ENCODE measurements at regions not wholly inside any gene's neighbourhood (a gene's known extent, or its start where the extent isn't known, plus 50 kb on each side); places are given as distances from the start of the nearest gene placed in this dataset.

DNA sequence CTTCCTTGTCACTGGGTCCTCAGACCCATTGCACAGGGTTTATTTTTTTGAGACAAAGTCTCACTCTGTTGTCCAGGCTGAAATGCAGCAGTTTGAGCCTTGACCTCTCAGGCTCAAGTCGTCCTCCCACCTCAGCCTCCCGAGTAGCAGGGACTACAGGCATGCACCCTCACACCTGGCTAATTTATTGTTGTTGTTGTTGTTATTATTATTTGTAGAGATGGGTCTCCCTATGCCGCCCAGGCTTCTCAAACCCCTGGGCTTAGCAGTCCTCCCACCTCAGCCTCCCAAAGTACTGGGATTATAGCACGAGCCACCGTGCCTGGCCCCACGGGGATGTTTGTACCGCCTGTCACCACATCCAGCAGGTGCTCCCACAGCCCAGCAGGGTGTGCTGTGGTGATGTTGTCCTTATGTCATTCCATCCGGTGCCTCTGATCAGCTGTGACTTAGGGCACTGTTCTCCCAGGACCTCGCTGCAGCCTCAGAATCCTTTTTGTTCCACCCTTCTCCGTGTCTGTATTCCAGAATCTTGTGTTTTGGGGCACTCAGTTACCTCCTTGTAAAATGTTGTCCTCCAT lies 182.3 kb downstream of the INO80D start:
- Histone ChIP-seq H3K27ac (ENCODE audit: low read depth in 1 of 2, low read length in 1 of 2) (no peak overlapping the region), H3K27me3 (ENCODE audit: control insufficient read depth in 2 of 2, insufficient read depth in 1 of 2, low read length in 1 of 2) (no peaks in the 10 kb centered on the region), H3K9me3 (ENCODE audit: control insufficient read depth in 2 of 2, insufficient read depth in 1 of 2, low read length in 1 of 2) (no peaks in the 10 kb centered on the region), H3K4me1 (ENCODE audit: control insufficient read depth in 2 of 2, insufficient read depth in 2 of 2, low read length in 2 of 2) (peaks cover 0 to 2% of the 10 kb centered on the region in 2 donors), H3K36me3 (ENCODE audit: control insufficient read depth in 2 of 2, insufficient read depth in 2 of 2, low read length in 1 of 2) (no peaks in the 10 kb centered on the region), H3K4me3 (ENCODE audit: low read length in 2 of 2) (no peak overlapping the region)
- WGBS = 73% methylated on average over 10 of the region's 10 CpGs
- DNase-seq (ENCODE audit: low read depth in 6 of 9, low spot score in 9 of 9) = peak in 2 of 9 donors; percentile 15 to 21

DNA sequence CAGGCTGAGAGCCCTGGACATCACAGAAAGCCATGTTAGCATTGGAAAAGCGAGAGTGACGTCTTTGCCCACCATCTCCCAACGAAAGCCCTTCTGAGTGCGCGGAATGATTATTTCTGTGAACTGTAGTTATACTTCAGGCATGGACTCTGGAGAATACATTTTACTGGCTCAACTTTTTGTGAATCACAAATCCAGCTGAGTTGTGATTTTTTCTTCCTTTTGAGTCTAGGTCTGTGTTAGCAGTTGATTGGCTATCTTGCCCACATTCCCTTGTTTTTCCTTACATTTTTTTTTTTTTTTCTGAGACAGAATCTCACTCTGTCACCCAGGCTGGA lies 183.1 kb downstream of the INO80D start:
- 83% methylated on average over 5 of the region's 5 CpGs for WGBS

DNA sequence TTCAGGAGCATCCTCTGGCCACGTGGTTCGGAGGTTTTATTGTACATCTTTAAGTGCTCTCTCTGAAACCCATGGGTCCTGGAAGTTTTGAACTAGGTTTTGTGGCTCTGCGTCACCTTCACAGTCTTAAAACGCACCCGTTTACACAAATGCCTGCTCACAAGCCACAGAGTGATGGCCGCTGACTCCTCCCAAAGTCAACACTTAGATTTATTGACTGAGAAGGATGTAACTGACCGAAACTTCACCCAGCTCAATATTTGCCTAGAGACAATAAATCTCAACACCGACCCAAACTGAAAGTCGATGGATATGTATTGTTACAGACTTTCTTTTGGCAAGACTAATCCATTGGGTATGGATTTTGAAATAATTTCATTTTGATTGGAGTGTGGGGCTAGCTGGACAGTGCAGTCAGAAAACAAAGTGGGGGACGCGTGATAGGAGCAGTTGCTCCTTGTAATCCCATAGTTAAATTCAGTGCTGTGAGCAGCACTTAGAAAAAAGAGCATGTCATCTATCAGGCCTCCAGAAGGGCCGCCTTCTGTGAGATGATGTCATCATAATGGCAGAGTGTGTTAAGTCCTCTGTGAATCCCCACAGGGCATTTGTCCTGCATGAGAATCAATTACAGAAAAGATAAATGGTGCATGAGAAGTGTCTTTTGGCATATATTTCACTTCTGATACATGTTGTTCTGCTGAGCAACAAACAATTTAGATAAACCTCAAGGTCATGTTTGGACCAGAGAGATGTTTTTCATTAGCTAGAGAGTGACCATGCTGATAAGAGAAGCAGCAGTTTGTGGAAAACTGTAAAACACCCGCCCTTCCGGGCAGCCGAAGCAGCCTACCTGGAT lies 183.7 kb downstream of the INO80D start:
- Histone ChIP-seq H3K4me3 (ENCODE audit: low read length in 2 of 2) (no peak overlapping the region), H3K9me3 (ENCODE audit: control insufficient read depth in 2 of 2, insufficient read depth in 1 of 2, low read length in 1 of 2) (no peaks in the 10 kb centered on the region), H3K36me3 (ENCODE audit: control insufficient read depth in 2 of 2, insufficient read depth in 2 of 2, low read length in 1 of 2) (no peaks in the 10 kb centered on the region), H3K27me3 (ENCODE audit: control insufficient read depth in 2 of 2, insufficient read depth in 1 of 2, low read length in 1 of 2) (no peaks in the 10 kb centered on the region), H3K27ac (ENCODE audit: low read depth in 1 of 2, low read length in 1 of 2) (no peak overlapping the region), H3K4me1 (ENCODE audit: control insufficient read depth in 2 of 2, insufficient read depth in 2 of 2, low read length in 2 of 2) (no peaks in the 10 kb centered on the region)
- 92% methylated on average over 15 of the region's 15 CpGs for WGBS
- no peak for DNase-seq (ENCODE audit: low read depth in 6 of 9, low spot score in 9 of 9)

More for the DNA sequence above, 183.1 kb downstream of the INO80D start:
- no peaks in the 10 kb centered on the region for H3K27me3 ChIP-seq (ENCODE audit: control insufficient read depth in 2 of 2, insufficient read depth in 1 of 2, low read length in 1 of 2)
- no peaks in the 10 kb centered on the region for H3K9me3 ChIP-seq (ENCODE audit: control insufficient read depth in 2 of 2, insufficient read depth in 1 of 2, low read length in 1 of 2)
- no peak overlapping the region for H3K4me3 ChIP-seq (ENCODE audit: low read length in 2 of 2)
- no peak overlapping the region for H3K27ac ChIP-seq (ENCODE audit: low read depth in 1 of 2, low read length in 1 of 2)
- no peak for DNase-seq (ENCODE audit: low read depth in 6 of 9, low spot score in 9 of 9)
- no peaks in the 10 kb centered on the region for H3K4me1 ChIP-seq (ENCODE audit: control insufficient read depth in 2 of 2, insufficient read depth in 2 of 2, low read length in 2 of 2)
- H3K36me3 ChIP-seq (ENCODE audit: control insufficient read depth in 2 of 2, insufficient read depth in 2 of 2, low read length in 1 of 2) = no peaks in the 10 kb centered on the region

DNA sequence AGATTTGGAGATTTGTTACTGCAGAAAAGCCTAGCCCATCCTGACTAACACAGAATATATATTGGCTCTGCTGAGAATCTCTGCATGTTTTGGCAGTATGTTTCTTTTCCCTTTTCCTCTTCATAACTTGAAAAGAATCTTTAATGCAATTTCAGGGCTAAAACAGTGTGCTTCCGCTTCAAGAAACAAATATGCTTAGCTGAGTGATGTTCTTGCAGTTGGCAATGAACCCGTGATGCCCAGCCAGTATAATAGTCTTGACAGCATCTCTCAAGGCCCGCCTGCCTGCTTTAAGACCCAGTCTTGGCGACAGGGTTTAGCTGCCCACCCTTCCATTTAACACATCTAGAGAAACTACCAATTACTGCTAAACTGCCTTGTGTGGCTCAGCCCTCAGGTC lies 184.5 kb downstream of the INO80D start:
- DNase-seq (ENCODE audit: low read depth in 6 of 9, low spot score in 9 of 9) = no peak
- Histone ChIP-seq H3K27me3 (ENCODE audit: control insufficient read depth in 2 of 2, insufficient read depth in 1 of 2, low read length in 1 of 2) (no peaks in the 10 kb centered on the region), H3K9me3 (ENCODE audit: control insufficient read depth in 2 of 2, insufficient read depth in 1 of 2, low read length in 1 of 2) (no peaks in the 10 kb centered on the region), H3K4me1 (ENCODE audit: control insufficient read depth in 2 of 2, insufficient read depth in 2 of 2, low read length in 2 of 2) (no peaks in the 10 kb centered on the region), H3K4me3 (ENCODE audit: low read length in 2 of 2) (no peak overlapping the region), H3K36me3 (ENCODE audit: control insufficient read depth in 2 of 2, insufficient read depth in 2 of 2, low read length in 1 of 2) (no peaks in the 10 kb centered on the region), H3K27ac (ENCODE audit: low read depth in 1 of 2, low read length in 1 of 2) (no peak overlapping the region)
- WGBS = 96% methylated on average over 4 of the region's 4 CpGs

DNA sequence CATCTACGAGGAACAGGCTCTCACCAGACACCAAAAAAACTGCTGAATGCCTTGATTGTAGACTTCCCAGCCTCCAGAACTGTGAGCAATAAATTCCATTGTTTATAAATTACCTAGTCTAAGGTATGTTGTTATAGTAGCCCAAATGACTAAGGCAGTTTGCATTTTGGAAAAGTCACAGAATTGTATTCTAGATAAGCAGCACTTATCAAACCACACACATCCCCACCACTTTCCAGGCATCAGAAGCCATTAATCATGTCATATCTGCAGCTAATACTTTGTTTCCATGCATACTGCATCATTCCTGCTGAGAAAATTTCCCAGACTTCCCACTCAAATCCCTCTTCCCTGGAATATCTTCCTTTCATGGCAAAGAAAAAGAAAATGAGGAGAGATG lies 187.2 kb downstream of the INO80D start:
- H3K27me3 ChIP-seq (ENCODE audit: control insufficient read depth in 2 of 2, insufficient read depth in 1 of 2, low read length in 1 of 2) = no peaks in the 10 kb centered on the region
- no peak overlapping the region for H3K27ac ChIP-seq (ENCODE audit: low read depth in 1 of 2, low read length in 1 of 2)
- H3K36me3 ChIP-seq (ENCODE audit: control insufficient read depth in 2 of 2, insufficient read depth in 2 of 2, low read length in 1 of 2) = no peaks in the 10 kb centered on the region
- no peaks in the 10 kb centered on the region for H3K4me1 ChIP-seq (ENCODE audit: control insufficient read depth in 2 of 2, insufficient read depth in 2 of 2, low read length in 2 of 2)
- H3K9me3 ChIP-seq (ENCODE audit: control insufficient read depth in 2 of 2, insufficient read depth in 1 of 2, low read length in 1 of 2) = no peaks in the 10 kb centered on the region
- no peak for DNase-seq (ENCODE audit: low read depth in 6 of 9, low spot score in 9 of 9)
- 96% methylated on average over 1 of the region's 1 CpG for WGBS
- H3K4me3 ChIP-seq (ENCODE audit: low read length in 2 of 2) = no peak overlapping the region

DNA sequence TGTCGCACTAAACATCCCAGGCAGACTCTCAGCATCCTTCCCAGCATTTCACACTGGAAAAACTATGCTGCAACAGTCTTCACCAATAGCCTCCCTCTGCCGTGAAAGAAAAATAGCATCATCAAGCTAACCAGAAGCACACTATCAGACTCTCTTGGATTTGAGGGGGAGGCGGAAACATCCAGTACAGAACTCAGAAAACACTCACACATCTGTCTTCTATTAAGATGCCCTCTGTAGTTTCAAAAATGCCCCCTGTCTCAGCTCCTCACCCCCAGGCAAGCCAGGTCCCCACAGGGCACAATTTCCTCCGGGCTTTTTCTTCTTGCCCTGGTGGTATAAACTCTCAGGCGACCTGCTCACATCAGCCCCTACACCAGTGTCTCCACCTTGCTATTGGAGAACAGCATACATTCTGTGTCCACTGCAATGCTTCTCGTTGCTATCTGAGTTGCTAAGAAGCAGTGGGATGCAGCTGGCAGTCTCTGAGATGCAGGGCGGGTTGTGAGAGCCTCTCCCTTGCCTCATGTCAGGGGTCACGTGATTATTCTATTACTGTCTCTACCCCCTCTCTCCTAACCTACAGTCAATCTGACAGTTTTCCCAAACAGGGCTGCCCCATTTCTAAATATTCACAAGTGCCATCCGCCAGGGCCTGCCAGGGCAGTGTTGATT lies 189.9 kb downstream of the INO80D start:
- no peak for DNase-seq (ENCODE audit: low read depth in 6 of 9, low spot score in 9 of 9)
- Histone ChIP-seq H3K27ac (ENCODE audit: low read depth in 1 of 2, low read length in 1 of 2) (no peak overlapping the region), H3K27me3 (ENCODE audit: control insufficient read depth in 2 of 2, insufficient read depth in 1 of 2, low read length in 1 of 2) (no peaks in the 10 kb centered on the region), H3K9me3 (ENCODE audit: control insufficient read depth in 2 of 2, insufficient read depth in 1 of 2, low read length in 1 of 2) (no peaks in the 10 kb centered on the region), H3K4me3 (ENCODE audit: low read length in 2 of 2) (no peak overlapping the region), H3K36me3 (ENCODE audit: control insufficient read depth in 2 of 2, insufficient read depth in 2 of 2, low read length in 1 of 2) (no peaks in the 10 kb centered on the region), H3K4me1 (ENCODE audit: control insufficient read depth in 2 of 2, insufficient read depth in 2 of 2, low read length in 2 of 2) (no peaks in the 10 kb centered on the region)
- 78% methylated on average over 9 of the region's 9 CpGs for WGBS

DNA sequence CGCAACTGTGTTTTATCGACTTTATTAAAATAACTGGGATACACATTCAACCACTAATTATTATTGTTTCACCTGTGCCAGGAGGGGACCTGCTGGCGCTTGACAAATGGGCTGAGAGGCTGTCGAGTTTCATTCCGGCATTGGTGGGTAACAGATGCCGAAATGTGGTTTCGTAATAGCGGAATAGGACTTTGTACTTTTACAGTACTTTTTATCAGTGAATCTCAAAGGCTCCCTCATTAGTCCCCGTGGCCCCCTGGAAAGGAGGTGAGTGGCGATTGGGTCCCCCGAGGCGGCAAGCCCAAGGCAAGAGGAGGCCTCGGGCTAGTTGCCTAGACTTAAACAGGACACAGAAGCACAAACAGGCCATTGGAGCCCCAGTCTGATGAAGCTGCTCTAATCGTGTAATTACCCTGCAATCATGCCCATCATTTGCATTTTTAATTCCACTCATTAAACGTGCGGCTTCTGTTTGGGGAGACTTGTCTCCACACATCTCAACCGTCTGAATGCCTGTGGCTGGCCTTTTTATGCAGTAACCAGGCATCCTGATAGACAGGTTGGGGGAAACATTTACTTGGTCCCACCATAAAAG lies 193.2 kb downstream of the INO80D start:
- H3K27me3 ChIP-seq (ENCODE audit: control insufficient read depth in 2 of 2, insufficient read depth in 1 of 2, low read length in 1 of 2) = no peaks in the 10 kb centered on the region
- no peaks in the 10 kb centered on the region for H3K9me3 ChIP-seq (ENCODE audit: control insufficient read depth in 2 of 2, insufficient read depth in 1 of 2, low read length in 1 of 2)
- no peak for DNase-seq (ENCODE audit: low read depth in 6 of 9, low spot score in 9 of 9)
- H3K4me3 ChIP-seq (ENCODE audit: low read length in 2 of 2) = no peak overlapping the region
- H3K4me1 ChIP-seq (ENCODE audit: control insufficient read depth in 2 of 2, insufficient read depth in 2 of 2, low read length in 2 of 2) = no peaks in the 10 kb centered on the region
- no peak overlapping the region for H3K27ac ChIP-seq (ENCODE audit: low read depth in 1 of 2, low read length in 1 of 2)
- 95% methylated on average over 17 of the region's 17 CpGs for WGBS
- no peaks in the 10 kb centered on the region for H3K36me3 ChIP-seq (ENCODE audit: control insufficient read depth in 2 of 2, insufficient read depth in 2 of 2, low read length in 1 of 2)

DNA sequence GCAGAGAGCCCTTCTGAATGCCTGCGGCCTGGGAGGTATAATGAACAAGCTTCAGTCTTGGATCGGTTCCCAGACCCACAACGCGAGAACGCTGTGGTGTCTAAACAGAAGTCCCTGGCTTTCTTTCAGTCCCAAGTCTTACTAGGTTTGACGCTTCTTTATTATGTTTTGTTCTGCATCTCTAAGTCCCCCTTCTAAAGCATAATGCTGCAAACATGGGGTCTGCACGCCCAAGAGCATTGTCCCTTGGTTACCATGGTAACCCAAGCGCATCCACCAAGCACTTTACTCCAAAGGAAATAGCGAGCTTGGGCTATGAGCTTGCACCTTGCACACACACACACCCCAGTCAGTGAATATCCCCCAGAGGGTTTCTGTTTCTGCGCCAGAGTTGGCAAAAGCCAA lies 193.7 kb downstream of the INO80D start:
- H3K27me3 ChIP-seq (ENCODE audit: control insufficient read depth in 2 of 2, insufficient read depth in 1 of 2, low read length in 1 of 2) = no peaks in the 10 kb centered on the region
- no peak overlapping the region for H3K27ac ChIP-seq (ENCODE audit: low read depth in 1 of 2, low read length in 1 of 2)
- peak in 1 of 9 donors; percentile 16 for DNase-seq (ENCODE audit: low read depth in 6 of 9, low spot score in 9 of 9)
- no peaks in the 10 kb centered on the region for H3K36me3 ChIP-seq (ENCODE audit: control insufficient read depth in 2 of 2, insufficient read depth in 2 of 2, low read length in 1 of 2)
- WGBS = 81% methylated on average over 10 of the region's 10 CpGs
- H3K4me3 ChIP-seq (ENCODE audit: low read length in 2 of 2) = no peak overlapping the region
- H3K4me1 ChIP-seq (ENCODE audit: control insufficient read depth in 2 of 2, insufficient read depth in 2 of 2, low read length in 2 of 2) = no peaks in the 10 kb centered on the region
- H3K9me3 ChIP-seq (ENCODE audit: control insufficient read depth in 2 of 2, insufficient read depth in 1 of 2, low read length in 1 of 2) = no peaks in the 10 kb centered on the region

DNA sequence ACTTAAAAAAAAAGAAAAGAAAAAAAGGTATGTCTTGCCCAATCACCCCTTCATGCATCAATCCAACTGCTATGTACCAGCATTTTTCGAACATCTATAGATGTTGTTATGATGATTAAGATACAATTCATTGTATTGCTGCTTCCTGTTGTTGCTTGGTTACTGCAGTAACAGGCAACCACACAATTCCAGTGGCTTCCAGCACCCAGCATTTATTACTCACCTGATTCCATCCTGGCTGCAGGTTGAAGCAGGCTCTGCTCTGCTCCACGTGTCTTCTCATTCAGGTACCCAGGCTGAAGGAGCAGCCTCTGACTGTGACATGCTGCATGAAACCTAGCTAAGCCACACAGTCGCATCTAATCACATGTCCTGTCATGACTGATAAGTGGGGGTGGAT lies 196.9 kb downstream of the INO80D start:
- no peak for DNase-seq (ENCODE audit: low read depth in 6 of 9, low spot score in 9 of 9)
- H3K4me1 ChIP-seq (ENCODE audit: control insufficient read depth in 2 of 2, insufficient read depth in 2 of 2, low read length in 2 of 2) = no peaks in the 10 kb centered on the region
- 93% methylated on average over 3 of the region's 3 CpGs for WGBS
- H3K27ac ChIP-seq (ENCODE audit: low read depth in 1 of 2, low read length in 1 of 2) = no peak overlapping the region
- no peaks in the 10 kb centered on the region for H3K36me3 ChIP-seq (ENCODE audit: control insufficient read depth in 2 of 2, insufficient read depth in 2 of 2, low read length in 1 of 2)
- peaks cover 0 to 2% of the 10 kb centered on the region in 2 donors for H3K27me3 ChIP-seq (ENCODE audit: control insufficient read depth in 2 of 2, insufficient read depth in 1 of 2, low read length in 1 of 2)
- H3K4me3 ChIP-seq (ENCODE audit: low read length in 2 of 2) = no peak overlapping the region
- no peaks in the 10 kb centered on the region for H3K9me3 ChIP-seq (ENCODE audit: control insufficient read depth in 2 of 2, insufficient read depth in 1 of 2, low read length in 1 of 2)

All from thymus (tissue), 11 donors.